IMR-90 (cell line): ENCODE measurements at regions not wholly inside any gene's neighbourhood (a gene's known extent, or its start where the extent isn't known, plus 50 kb on each side); places are given as distances from the start of the nearest gene placed in this dataset.

ENCODE experiments used
- BHLHE40 ChIP-seq: fragments of 150-350 bp; IDR thresholded peaks from 2 replicates; pipeline ENCODE4 v1.6.1; 2016; ENCODE audit warnings: mild to moderate bottlenecking, low read depth, low read length
- CEBPB ChIP-seq: IDR thresholded peaks from 2 replicates; pipeline ENCODE4 v1.6.1; 2012; ENCODE audit warnings: low read depth, low read length, improper control_type of control experiment
- CTCF ChIP-seq: conservative IDR thresholded peaks from 2 replicates; pipeline ENCODE4 v1.5.1; 2012; ENCODE audit warnings: mild to moderate bottlenecking, low read depth, low read length, improper control_type of control experiment
- FOS ChIP-seq: fragments of 150-350 bp; IDR thresholded peaks from 2 replicates; pipeline ENCODE4 v1.6.1; 2016; ENCODE audit warnings: low read depth, low read length
- MAZ ChIP-seq: IDR thresholded peaks from 2 replicates; pipeline ENCODE4 v1.6.1; 2012; ENCODE audit warnings: low read depth, mild to moderate bottlenecking, low read length, improper control_type of control experiment, moderate library complexity, borderline replicate concordance
- NFE2L2 ChIP-seq: fragments of 150-350 bp; IDR thresholded peaks from 2 replicates; pipeline ENCODE4 v1.6.1; 2016; ENCODE audit warnings: low read depth, mild to moderate bottlenecking, low read length
- POLR2A ChIP-seq: IDR thresholded peaks from 2 replicates; pipeline ENCODE4 v1.6.1; 2012; ENCODE audit warnings: mild to moderate bottlenecking, low read depth, low read length
- RAD21 ChIP-seq: IDR thresholded peaks from 2 replicates; pipeline ENCODE4 v1.6.1; 2012; ENCODE audit warnings: low read length, improper control_type of control experiment
- RCOR1 ChIP-seq: IDR thresholded peaks from 2 replicates; pipeline ENCODE4 v1.6.1; 2012; ENCODE audit warnings: mild to moderate bottlenecking, low read length, improper control_type of control experiment; ENCODE audit not compliant: insufficient replicate concordance
- RFX5 ChIP-seq: IDR thresholded peaks from 2 replicates; pipeline ENCODE4 v1.8.0; 2012; ENCODE audit warnings: low read depth, mild to moderate bottlenecking, low read length, moderate library complexity

GRCh38 chr11:44430140-44430539 lies 120.2 kb upstream of the ALX4 start:
- TF ChIP-seq POLR2A = no peak
- TF ChIP-seq MAZ = no peak
- TF ChIP-seq CTCF = no peak
- TF ChIP-seq RFX5 = no peak
- no peak for TF ChIP-seq BHLHE40
- TF ChIP-seq CEBPB = no peak
- no peak for TF ChIP-seq RCOR1
- no peak for TF ChIP-seq NFE2L2
- no peak for TF ChIP-seq RAD21
- no peak for TF ChIP-seq FOS
